HTR-8/SVneo (cell line): ENCODE measurements at regions not wholly inside any gene's neighbourhood (a gene's known extent, or its start where the extent isn't known, plus 50 kb on each side); places are given as distances from the start of the nearest gene placed in this dataset.
"Not testable (repeated sequence)": the region's sequence is repeated elsewhere in the genome, so short reads cannot be mapped to it uniquely, and the experiment has no call there.

ENCODE experiments used
- DNase-seq: peaks from one replicate; pipeline ENCODE4 v3.0.0; 2011; ENCODE audit warnings: low spot score, mixed read lengths; ENCODE audit not compliant: insufficient read length
- FAIRE-seq: peaks from 2 replicates; lab custom pipeline; 2011; peaks lifted over from hg19 to GRCh38; lab: Jason Lieb, UNC

DNA sequence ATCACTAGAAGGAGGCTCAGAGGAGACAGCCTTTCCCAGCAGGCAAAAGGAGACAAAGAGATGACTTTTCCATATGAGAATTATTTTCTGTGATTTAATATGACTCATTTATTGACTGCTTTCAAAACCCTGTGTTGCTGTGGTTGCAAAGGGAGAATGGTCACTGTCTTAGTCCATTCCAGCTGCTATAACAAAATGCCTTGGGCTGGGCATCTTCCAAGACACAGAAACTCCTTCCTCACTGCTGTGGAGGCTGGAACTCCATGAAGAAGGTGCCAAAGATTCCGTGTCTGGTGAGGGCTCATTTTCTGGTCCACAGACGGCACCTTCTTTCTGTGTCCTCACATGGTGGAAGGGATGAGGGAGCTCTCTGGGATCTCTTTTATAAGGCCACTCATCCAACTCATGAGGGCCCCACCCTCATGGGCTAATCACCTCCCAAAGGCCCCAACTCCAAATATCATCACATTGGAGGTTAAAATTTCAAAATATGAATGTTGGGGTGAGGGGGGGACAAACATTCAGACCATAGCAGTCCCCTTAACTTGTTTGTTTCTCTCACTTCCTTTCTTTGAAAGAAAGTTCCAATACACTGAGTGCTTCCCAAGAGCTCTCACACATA lies 252.1 kb upstream of the RAB4A start:
- FAIRE-seq = no peak
- DNase-seq = no peak

DNA sequence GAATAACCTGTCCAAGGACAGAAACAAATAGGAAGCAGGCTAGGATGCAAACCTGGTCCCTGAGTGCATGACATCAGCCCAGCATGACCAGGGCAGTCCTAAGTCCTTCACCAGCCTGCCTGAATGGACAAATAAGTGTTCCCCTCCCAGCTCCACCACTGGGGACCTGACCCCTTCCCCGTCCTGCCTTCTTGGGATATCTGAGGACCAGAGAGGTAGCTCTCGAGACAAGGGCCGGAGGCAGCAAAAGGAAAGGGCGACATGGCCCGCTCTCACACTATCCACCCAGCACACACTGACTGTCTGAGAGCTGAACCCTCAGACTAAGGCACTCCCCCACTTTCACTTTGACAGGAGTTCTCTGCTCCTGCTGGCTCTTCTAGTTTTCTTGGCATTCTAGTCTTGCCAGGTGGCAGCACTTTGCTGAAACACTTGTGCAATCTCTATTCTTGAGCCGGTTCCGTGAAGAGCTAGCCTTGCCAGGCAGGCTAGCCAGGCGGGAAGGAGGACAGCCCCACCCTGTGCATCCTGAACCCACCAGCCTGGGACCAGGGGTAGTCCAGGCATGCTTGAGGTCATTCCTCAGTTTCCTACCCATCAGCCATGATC lies 251.1 kb upstream of the RAB4A start:
- FAIRE-seq (no peak), DNase-seq (no peak)

DNA sequence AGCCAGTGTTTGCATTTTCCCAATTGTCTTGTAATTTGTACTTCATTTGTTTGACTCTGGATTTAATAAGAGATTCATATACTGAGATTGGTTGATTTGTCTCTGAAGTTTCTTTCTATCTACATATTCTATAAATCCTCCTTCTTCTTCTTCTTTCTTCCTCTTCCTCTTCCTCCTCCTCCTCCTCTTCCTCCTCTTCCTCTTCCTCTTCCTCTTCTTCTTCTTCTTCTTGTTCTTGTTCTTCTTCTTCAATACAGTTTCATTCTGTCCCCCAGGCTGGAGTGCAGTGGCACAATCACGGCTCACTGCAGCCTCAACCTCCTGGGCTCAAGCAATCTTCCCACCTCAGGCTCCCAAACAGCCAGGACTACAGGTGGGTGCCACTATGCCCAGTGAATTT lies 249.9 kb upstream of the RAB4A start:
- FAIRE-seq = not testable (repeated sequence)

DNA sequence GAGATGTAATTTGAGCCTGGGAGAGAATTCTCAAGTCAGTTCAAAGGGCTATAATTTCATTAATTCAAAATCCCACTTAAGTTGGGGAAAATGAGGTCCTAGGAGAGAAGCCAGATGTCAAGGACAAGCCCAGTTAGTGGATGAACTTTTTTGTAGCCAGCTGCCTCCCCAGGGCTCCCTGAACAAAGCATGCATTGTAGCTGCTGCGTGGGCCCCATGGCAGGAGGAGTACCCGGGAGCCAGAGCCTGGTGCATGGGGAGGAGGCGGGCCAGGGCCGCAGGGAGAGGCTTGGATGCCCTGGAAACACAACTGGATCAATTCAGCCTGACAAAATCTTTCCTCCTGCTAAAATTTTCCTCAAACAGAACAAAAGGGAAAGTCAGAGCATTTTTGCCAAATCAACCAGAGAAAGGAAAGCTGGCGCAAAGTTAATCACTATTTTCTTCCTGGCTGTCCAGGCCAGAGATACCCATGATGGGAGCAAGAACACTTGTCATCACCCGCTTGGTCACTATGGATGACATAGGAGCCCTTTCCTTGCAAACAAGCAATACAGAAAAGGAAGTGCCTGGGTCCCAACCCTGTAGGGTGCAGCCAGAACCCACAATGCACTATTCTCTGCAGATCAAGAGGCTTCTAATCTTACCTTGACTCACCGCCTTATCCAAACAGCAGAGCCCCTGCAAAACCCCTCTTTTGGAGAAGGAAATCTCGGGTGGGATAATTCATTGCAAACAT lies 248.1 kb upstream of the RAB4A start:
- DNase-seq (no peak), FAIRE-seq (no peak)

More for the DNA sequence above, 249.9 kb upstream of the RAB4A start:
- DNase-seq = not testable (repeated sequence)

DNA sequence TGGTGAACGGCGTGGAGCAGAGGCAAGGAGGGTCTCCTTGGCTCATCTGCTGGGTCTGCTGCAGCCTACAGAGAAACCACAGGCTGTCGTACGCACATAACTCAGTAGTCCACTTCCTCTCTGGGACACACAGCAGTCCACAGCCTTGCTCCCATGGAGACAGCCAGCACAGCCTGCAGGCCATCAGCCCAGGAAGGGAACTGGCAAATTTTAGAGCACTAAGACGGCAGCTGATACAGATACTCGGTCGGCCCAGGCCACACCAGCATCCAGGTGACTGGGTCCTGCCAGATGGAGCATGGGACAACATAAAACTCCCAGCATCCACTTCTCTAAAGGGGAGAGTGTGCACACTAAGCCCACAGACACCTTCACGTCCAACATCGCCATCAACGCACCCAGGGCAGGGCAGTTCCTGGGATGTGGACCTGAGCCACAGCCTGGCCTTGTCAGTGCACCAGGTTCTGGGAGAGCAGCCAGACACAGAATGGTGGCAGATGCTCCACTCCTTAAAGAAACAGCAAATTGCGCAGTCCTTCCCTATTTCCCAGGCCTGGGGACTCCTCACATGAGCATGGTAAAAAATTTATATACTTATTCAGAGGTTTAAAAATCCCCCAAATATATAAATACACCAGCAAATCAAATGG lies 247.1 kb upstream of the RAB4A start:
- DNase-seq (no peak), FAIRE-seq (no peak)

DNA sequence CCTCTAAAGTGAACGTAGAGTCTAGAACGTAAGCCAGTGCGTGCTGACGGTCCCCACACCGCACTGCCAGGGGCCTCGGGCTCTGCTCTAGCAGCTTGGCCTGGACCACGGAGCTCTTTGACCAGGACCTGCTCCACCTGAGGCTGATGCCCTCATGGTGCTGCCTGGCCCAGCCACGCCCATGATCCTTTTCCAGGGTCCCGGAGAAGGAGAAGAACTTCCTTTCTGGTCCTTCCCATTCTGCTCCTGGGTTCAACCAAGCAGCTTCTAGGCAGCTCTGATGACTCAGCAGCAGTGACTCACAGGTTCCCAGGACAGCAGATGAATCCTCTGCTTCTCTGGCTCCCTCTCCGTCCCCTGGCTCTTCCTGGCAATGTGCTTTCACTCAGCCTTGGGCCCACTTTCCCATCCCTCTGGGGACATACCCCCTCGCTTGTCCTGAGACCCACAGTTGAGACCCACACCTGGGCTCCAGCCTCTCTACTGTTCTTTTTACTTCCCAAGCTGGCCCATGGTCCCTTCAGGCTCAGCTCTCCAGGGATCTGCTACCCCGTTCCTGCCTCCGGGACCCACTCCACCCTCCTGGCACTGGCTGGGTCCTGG lies 246.3 kb upstream of the RAB4A start:
- peak; percentile 91 for DNase-seq
- no peak for FAIRE-seq

DNA sequence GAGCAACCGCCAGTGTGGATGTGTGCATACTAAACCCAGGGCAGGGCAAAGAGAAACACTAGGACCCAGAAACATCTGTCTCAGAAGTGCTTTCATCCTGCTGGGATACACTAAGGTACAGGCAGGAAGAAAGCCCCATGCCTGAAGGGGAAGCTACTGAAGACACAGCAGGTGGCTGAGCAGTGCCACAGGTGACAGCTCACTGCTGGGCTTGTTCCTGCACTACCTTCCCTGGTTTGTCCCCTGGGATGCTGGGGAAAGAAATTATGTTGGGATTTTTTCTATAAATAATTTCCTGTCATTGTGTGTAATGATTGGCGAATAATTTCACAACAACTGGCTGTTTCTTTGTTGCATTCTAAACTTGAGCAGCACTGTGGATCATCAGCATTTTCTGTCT lies 245.3 kb upstream of the RAB4A start:
- DNase-seq (no peak), FAIRE-seq (no peak)

DNA sequence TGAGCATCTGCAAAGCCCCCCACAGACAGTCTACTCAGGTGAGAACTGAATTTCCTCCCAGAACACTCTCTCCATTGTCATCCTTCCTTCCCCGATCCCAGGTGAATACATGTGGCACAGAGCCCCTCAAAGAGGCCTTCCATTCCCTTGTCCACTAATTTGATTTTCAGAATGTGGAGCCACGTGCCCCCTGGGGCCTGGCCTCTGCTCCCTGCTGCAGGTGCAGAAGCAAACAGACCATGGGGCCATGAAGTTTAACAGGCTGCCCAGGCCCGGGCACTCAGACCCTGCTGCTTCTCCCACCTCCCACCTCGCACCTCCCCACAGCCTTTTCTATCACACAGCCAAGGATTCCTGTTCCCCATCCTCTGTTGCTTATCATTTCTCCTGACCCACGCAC lies 243.8 kb upstream of the RAB4A start:
- DNase-seq = no peak
- FAIRE-seq = no peak

DNA sequence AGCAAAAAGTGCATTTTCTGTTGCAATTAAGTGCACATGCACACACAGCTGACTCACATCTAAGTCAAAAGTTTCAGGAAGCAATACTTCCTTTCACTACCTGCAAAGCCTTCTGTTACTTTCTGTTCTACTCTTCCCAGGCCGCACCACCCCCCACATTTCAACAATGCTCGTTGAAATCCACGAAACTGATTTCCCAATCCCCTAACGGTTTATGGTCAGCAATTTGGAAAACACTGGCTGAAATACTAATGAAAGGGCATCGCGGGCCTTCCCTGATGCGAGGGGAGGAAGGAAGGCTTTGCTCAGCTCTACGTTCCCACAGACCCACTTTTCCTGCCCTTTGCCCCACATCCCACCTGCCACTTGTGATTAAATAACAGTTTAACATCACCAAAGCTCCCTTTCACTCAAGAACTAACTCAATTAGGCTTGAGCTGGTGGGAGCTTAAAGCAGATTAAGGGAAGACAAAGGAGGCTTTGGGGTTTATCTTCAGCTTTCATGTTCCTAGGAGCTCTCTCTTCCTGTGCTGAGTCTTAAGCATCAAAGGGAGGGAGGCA lies 243.2 kb upstream of the RAB4A start:
- no peak for DNase-seq
- no peak for FAIRE-seq

DNA sequence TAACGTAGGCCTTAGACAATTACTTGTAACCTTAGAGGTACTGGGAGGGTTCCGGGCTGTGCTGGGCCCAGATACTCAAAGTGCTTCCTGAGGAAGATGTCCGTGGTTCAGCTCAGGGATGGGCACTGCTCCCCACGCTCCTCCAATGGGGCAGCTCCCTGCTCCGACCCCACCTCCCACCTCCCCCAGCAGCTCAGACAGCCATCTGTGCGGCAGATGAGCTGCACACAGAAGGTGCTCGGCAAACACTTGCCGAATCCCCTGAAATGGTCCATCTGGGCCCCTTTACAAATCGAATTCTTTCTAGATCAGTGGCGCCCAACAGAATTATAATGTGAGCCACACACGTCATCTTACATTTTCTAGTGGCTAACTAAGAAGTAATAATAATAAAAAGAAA lies 242.4 kb upstream of the RAB4A start:
- DNase-seq (no peak), FAIRE-seq (no peak)

DNA sequence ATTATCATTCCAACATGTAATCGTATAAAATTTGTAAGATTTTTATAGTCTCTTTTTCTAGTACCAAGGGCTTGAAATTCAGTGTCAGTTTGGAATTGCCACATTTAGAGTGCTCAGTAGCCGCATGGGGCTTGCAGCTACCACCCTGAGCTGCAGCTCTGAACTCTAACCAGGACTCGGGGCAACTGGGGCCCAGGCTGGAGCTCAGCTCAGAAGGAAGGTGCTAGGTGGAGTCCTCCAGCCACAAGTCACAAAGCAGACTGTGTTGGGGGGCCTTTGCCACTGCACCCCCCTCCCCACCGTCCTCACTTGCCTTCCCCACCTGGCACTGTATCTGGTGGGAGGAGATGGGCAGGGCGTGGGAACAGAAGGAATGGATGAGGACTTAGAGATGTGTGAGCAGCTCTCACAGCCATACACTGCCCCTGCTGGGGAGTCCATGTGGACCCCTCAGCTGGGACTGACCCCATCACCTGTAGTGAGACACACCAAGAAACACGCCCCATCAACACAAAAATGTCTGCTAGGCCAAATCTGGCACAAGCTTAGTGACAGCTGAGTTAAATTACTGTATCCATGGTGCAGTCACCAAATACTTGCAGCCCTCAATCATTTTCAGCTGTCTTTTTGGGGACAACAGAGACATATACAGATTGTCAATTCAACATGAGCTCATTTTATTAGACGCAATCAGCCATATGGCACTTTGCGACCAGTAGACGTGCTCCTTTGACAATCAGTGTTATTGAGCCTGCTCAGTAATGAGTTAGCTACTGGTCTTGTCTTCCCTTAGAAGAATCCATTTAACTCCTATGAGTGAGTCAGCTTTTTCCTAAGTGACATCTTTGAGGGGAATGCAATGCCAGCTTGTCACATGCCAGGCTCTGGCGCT lies 241.7 kb upstream of the RAB4A start:
- no peak for DNase-seq
- no peak for FAIRE-seq

DNA sequence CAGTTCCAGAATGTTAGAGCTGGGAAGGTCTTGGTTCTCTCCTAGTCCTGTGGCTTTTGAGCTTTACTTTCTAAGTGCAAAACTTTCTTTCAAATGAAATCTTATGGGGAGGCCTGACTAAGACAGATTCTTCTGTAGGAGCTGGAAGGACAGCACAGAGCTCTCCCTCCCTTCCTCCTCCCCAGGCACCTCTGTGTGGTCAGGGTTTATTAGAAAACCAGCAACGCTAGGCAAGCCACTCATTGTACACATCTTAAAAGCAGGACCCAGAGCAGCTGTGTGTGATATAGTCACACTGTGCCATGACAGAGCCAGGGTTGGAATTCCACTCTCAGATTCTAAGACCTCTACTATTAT lies 241.1 kb upstream of the RAB4A start:
- FAIRE-seq (no peak), DNase-seq (no peak)

DNA sequence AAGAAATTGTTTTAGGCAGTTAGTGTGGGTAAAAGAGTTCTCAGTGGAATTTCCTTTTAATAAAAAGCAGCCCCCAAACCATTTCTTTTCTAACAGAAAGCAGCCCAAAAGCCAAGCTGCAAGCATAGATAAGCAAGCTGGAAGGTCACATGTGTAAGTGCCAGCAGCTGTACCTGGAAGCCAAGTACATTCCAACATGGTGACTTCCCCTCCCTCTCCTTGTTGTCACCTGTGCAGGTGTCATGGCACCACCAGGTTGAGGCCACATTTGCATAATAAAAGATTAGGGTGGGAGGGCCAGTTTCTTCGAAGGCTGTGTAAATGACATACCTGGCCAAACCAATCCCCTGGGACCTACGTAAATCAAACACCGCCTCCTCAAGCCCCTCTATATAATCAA lies 240.3 kb upstream of the RAB4A start:
- FAIRE-seq = no peak
- no peak for DNase-seq

DNA sequence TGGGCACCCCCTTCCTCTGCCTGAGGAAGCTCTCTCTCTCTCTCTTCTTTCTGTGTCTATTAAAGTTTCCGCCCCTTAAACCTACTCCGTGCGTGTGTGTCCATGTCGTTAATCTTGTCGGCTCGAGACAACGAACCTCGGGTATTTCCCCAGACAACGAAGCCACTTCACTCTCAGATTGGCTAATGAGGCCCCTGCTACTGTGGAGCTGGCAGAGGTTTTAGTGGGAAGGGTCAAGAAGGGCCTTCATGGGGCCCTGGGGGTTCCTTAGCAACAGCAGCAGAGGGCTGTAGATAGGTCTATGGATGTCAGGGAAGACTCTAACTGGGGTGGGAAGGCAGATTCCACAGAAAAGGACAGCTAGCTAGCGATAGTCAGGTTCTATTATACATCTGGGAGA lies 239.8 kb upstream of the RAB4A start:
- DNase-seq = no peak
- FAIRE-seq = no peak

DNA sequence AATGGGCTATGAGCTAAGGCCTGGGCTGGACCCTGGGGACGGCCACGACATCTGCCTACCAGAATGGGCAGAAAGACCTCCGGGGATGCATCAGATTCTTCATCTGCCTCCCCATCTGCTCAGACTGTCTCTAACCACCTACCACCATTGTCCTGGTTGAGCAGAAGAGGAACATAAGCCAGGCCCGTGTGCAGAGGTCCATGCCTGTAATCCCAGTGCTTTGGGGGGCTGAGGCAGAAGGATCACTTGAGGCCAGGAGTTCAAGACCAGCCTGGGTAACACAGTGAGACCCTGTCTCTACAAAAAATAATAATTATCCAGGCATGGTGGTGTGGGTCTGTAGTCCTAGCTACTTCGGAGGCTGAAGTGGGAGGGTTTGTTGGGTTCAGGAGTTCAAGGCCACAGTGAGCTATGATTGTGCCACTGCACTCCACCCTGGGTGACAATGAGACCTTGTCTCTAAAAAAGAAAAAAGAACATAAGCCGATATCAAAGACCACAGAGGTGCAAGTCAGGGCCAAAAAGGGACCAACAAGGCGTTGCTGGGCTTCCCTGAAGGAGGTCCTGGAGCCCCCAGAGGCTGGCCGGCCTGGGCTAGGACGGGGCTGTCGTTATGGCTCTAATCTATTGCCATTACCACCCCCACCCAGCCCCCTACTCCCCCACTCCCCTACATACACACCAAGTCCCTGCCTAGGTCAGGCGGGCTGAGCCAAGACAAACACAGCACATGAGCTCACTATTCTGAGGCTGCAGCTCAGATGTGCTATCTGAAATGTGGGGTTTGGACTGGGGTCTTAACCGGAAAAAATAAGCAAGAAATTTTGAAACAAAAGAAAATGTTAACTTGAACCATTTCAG lies 239.2 kb upstream of the RAB4A start:
- DNase-seq (no peak), FAIRE-seq (no peak)

DNA sequence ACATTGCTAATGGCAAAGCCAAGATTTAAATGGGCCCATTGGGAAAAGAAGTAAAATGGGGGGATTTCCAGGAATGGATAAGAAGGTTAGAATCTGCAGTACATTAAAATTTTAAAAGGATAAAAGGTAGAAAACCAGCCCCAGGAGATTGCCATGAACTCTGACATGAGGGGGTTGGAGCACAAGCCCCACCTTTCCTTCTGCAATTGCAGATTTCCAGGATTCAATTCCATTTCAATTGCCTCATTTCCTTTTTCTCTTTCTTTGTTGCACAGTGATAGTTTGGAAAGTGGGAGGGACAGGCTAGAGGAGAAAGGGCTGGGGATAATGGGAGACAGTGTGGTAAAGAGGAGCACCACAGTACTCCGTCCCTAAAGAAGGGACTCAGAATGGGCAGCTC lies 238.5 kb upstream of the RAB4A start:
- no peak for FAIRE-seq
- DNase-seq = no peak

DNA sequence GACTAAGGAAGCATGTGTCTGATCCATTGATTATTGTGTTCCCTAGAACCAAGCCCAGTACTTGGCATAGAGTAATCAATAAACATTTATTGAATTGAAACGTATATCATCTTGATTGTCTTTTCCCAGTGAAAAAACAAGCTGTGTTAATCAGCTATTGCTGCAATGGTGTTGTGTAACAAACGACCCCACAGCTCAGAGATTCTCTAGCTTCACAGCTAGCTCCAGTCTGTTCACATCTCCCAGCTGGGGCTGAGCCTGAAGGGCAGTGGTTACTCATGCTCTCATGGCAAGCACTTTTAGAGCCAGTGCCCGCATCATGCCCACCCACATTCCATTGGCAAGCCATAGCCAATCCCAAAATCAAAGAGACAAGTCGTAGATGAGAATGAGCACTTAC lies 237.4 kb upstream of the RAB4A start:
- no peak for DNase-seq
- FAIRE-seq = no peak

DNA sequence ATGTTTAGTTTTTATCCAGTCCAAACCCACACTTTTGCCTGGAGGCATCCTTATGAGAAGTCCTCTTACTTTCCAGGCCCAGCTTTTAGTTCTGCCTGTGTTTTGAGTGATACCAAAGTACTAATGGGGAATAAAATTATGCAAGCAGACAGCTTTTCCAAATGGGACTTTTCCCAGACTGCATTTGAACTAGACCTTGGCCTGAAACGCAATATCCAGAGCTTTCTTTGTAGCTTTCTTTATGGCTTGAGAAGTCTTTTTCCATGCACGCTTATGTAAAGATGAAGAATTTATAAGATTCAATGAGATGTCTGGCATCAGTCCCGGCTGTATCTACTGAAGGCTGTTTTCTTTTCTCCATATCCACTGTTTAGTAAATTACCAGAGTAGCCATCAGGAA lies 236.6 kb upstream of the RAB4A start:
- no peak for FAIRE-seq
- DNase-seq = no peak
